Endothelial cell of umbilical vein (primary cell): ENCODE measurements at regions not wholly inside any gene's neighbourhood (a gene's known extent, or its start where the extent isn't known, plus 50 kb on each side); places are given as distances from the start of the nearest gene placed in this dataset.

Experiments
- BruUV-seq: library from RNA; stranded (reverse); fragments of 400-500 nt; replicated peaks from 2 replicates; lab custom pipeline; 2021; lab: Mats Ljungman, UMichigan
- CTCF ChIA-PET: fragments of 300-600, 350-600 bp; sonication (Branson Sonifier 250); formaldehyde crosslinking; loops from one replicate; lab custom pipeline; 2021; ENCODE audit warnings: antibody characterized with exemption, inconsistent platforms; lab: Charles Lee
- POLR2A ChIA-PET: fragments of 300-600, 350-600 bp; sonication (Branson Sonifier 250); formaldehyde crosslinking; loops from one replicate; lab custom pipeline; 2021; ENCODE audit warnings: antibody characterized with exemption, inconsistent platforms; lab: Charles Lee
- DNase-seq: peaks from one replicate; pipeline ENCODE4 v3.0.0-alpha.2; 2011; ENCODE audit warnings: low read depth, low spot score
- FAIRE-seq: peaks from 2 replicates; lab custom pipeline; 2011; peaks lifted over from hg19 to GRCh38; lab: Jason Lieb, UNC
- H2AFZ ChIP-seq: 2 replicates; pipeline ENCODE4 v1.6.0; 2012; ENCODE audit warnings: low read depth, low read length, control low read depth, inconsistent platforms
- H3K27ac ChIP-seq: 2 replicates; pipeline ENCODE4 v1.5.1; 2011; ENCODE audit warnings: low read depth, mild to moderate bottlenecking, control low read depth, low read length, moderate library complexity; ENCODE audit not compliant: insufficient read depth
- H3K27me3 ChIP-seq, 2 experiments: 2 replicates each; pipeline versions ENCODE4 v1.6.0 to v1.6.1; 2011; ENCODE audit warnings: low read length in 2 of 2, mixed read lengths in 1 of 2; ENCODE audit not compliant: control insufficient read depth in 2 of 2, insufficient read depth in 2 of 2
- H3K36me3 ChIP-seq, 2 experiments: 2 replicates in 1 of 2; 3 replicates in 1 of 2; pipeline ENCODE4 v1.5.1; 2011; ENCODE audit warnings: low read length in 2 of 2, mild to moderate bottlenecking in 1 of 2, moderate library complexity in 1 of 2; ENCODE audit not compliant: control insufficient read depth in 2 of 2, insufficient read depth in 2 of 2; ENCODE audit errors: extremely low read depth in 1 of 2
- H3K4me1 ChIP-seq: 3 replicates; pipeline ENCODE4 v1.5.1; 2011; ENCODE audit warnings: mild to moderate bottlenecking, low read length; ENCODE audit not compliant: control insufficient read depth, insufficient read depth; ENCODE audit errors: extremely low read depth
- H3K4me2 ChIP-seq: 2 replicates; pipeline ENCODE4 v1.6.1; 2011; ENCODE audit warnings: low read length, control low read depth, mixed read lengths; ENCODE audit not compliant: insufficient read depth
- H3K4me3 ChIP-seq, 3 experiments: fragments of 200-600 bp in 1 of 3; sonication (generic), shearing (Covaris generic) in 1 of 3; replicated peaks in 1 of 3; 2 replicates each; pipeline ENCODE4 v1.5.1; 2011 to 2016; ENCODE audit warnings: control low read depth in 3 of 3, low read length in 3 of 3, mild to moderate bottlenecking in 2 of 3, inconsistent platforms in 1 of 3, low read depth in 1 of 3, moderate library complexity in 1 of 3; ENCODE audit not compliant: insufficient read depth in 1 of 3
- H3K79me2 ChIP-seq: 2 replicates; pipeline ENCODE4 v1.6.0; 2012; ENCODE audit warnings: low read length, inconsistent platforms; ENCODE audit not compliant: control insufficient read depth, insufficient read depth
- H3K9ac ChIP-seq: replicated peaks from 2 replicates; pipeline ENCODE3; 2011; ENCODE audit warnings: low read length, control low read depth; ENCODE audit not compliant: insufficient read depth; ENCODE audit errors: extremely low read depth
- H3K9me1 ChIP-seq: replicated peaks from 3 replicates; pipeline ENCODE4 v1.6.0; 2011; ENCODE audit warnings: mild to moderate bottlenecking, low read length; ENCODE audit not compliant: control insufficient read depth, insufficient read depth; ENCODE audit errors: extremely low read depth
- H3K9me3 ChIP-seq: replicated peaks from 2 replicates; pipeline ENCODE4 v1.5.1; 2012; ENCODE audit warnings: low read length, inconsistent platforms; ENCODE audit not compliant: control insufficient read depth, insufficient read depth
- H4K20me1 ChIP-seq: replicated peaks from 2 replicates; pipeline ENCODE3; 2011; ENCODE audit warnings: mild to moderate bottlenecking, low read length; ENCODE audit not compliant: control insufficient read depth, insufficient read depth; ENCODE audit errors: extremely low read depth
- EZH2 ChIP-seq: IDR thresholded peaks from 2 replicates; pipeline ENCODE4 v1.6.1; 2012; ENCODE audit warnings: borderline replicate concordance, low read depth, mild to moderate bottlenecking, moderate library complexity, low read length, inconsistent platforms; ENCODE audit not compliant: severe bottlenecking
- FOS ChIP-seq: IDR thresholded peaks from 2 replicates; pipeline ENCODE4 v1.6.1; 2011; ENCODE audit warnings: mild to moderate bottlenecking, low read length, moderate library complexity, borderline replicate concordance; ENCODE audit not compliant: insufficient read depth
- GATA2 ChIP-seq: IDR thresholded peaks from 2 replicates; pipeline ENCODE4 v1.7.0; 2011; ENCODE audit warnings: low read depth, mild to moderate bottlenecking, moderate library complexity, mixed read lengths, low read length; ENCODE audit not compliant: insufficient read length, insufficient read depth
- JUN ChIP-seq: IDR thresholded peaks from 2 replicates; pipeline ENCODE4 v1.6.1; 2011; ENCODE audit warnings: borderline replicate concordance, low read depth; ENCODE audit not compliant: insufficient read length, insufficient read depth
- MAX ChIP-seq: IDR thresholded peaks from 2 replicates; pipeline ENCODE4 v1.6.1; 2011; ENCODE audit not compliant: insufficient read depth, insufficient read length
- MYC ChIP-seq: IDR thresholded peaks from one replicate; pipeline ENCODE4 v1.6.1; 2011; ENCODE audit warnings: mild to moderate bottlenecking, low read depth, low read length
- POLR2A ChIP-seq: IDR thresholded peaks from 2 replicates; pipeline ENCODE4 v1.6.1; 2012; ENCODE audit warnings: low read depth, mild to moderate bottlenecking, control low read depth, low read length
- POLR2AphosphoS5 ChIP-seq: IDR thresholded peaks from 2 replicates; pipeline ENCODE4 v1.6.1; 2012; ENCODE audit warnings: low read depth, mild to moderate bottlenecking, control low read depth, low read length, moderate library complexity; ENCODE audit not compliant: insufficient read depth
- dilution Hi-C: fragments of 300-500 bp; cut with MboI; formaldehyde crosslinking; loops from one replicate; pipeline ENCODE4 v1.15.0; 2019; ENCODE audit warnings: low sequenced_read_pairs; ENCODE audit not compliant: extremely low pct_ligation_motif_present
- intact Hi-C: fragments of 100-400 bp; cut with micrococcal nuclease; formaldehyde crosslinking; loops from one replicate; pipeline ENCODE4 v1.10.0; 2022
- TF ChIP-seq, protein P1 (sequence below), 2 donors: IDR thresholded peaks; 1 replicate in 1 of 2; 2 replicates in 1 of 2; pipeline ENCODE4 v1.5.1; 2011; ENCODE audit warnings: low read length in 2 of 2, mild to moderate bottlenecking in 2 of 2, moderate library complexity in 2 of 2, control low read depth in 1 of 2, inconsistent platforms in 1 of 2, low read depth in 1 of 2; ENCODE audit not compliant: insufficient read depth in 1 of 2; ENCODE audit errors: extremely low read depth in 1 of 2

- no peaks in the 10 kb centered on the region for H3K36me3 ChIP-seq
- intact Hi-C loops (no loop called here), dilution Hi-C loops (no loop called here)
- no peak for FAIRE-seq
- ChIA-PET POLR2A (no interaction called here), CTCF (no interaction called here)
- H3K4me3 ChIP-seq = no peak overlapping the region
- H3K9me1 ChIP-seq = no peaks in the 10 kb centered on the region
- TF ChIP-seq GATA2 (no peak), MYC (no peak), MAX (no peak), EZH2 (no peak), FOS (no peak), POLR2A (no peak), POLR2AphosphoS5 (no peak), JUN (no peak)
- TF ChIP-seq, protein P1, sequence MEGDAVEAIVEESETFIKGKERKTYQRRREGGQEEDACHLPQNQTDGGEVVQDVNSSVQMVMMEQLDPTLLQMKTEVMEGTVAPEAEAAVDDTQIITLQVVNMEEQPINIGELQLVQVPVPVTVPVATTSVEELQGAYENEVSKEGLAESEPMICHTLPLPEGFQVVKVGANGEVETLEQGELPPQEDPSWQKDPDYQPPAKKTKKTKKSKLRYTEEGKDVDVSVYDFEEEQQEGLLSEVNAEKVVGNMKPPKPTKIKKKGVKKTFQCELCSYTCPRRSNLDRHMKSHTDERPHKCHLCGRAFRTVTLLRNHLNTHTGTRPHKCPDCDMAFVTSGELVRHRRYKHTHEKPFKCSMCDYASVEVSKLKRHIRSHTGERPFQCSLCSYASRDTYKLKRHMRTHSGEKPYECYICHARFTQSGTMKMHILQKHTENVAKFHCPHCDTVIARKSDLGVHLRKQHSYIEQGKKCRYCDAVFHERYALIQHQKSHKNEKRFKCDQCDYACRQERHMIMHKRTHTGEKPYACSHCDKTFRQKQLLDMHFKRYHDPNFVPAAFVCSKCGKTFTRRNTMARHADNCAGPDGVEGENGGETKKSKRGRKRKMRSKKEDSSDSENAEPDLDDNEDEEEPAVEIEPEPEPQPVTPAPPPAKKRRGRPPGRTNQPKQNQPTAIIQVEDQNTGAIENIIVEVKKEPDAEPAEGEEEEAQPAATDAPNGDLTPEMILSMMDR (IDR thresholded peaks at IDR 0.05; ENCODE audit: extremely low read depth in 1 of 2, insufficient read depth in 1 of 2, low read depth in 1 of 2, low read length in 2 of 2) = no peak
- H3K9ac ChIP-seq = no peak overlapping the region
- no peaks in the 10 kb centered on the region for H3K4me1 ChIP-seq
- no peaks in the 10 kb centered on the region for H3K27me3 ChIP-seq
- no TSS peak for BruUV-seq
- no peak for DNase-seq
- no peak overlapping the region for H3K27ac ChIP-seq
- no peak overlapping the region for H2AFZ ChIP-seq
- H3K9me3 ChIP-seq = no peaks in the 10 kb centered on the region
- no peak overlapping the region for H3K4me2 ChIP-seq
- H3K79me2 ChIP-seq = no peaks in the 10 kb centered on the region
- H4K20me1 ChIP-seq = no peaks in the 10 kb centered on the region
Observed at GRCh38 chr3:109984976-109985375, 647.6 kb upstream of the DPPA4 start.
